Endothelial cell of umbilical vein (primary cell): ENCODE measurements at regions not wholly inside any gene's neighbourhood (a gene's known extent, or its start where the extent isn't known, plus 50 kb on each side); places are given as distances from the start of the nearest gene placed in this dataset.

ENCODE experiments used
- EZH2 ChIP-seq: IDR thresholded peaks from 2 replicates; pipeline ENCODE4 v1.6.1; 2012; ENCODE audit warnings: borderline replicate concordance, low read depth, mild to moderate bottlenecking, moderate library complexity, low read length, inconsistent platforms; ENCODE audit not compliant: severe bottlenecking
- MYC ChIP-seq: IDR thresholded peaks from one replicate; pipeline ENCODE4 v1.6.1; 2011; ENCODE audit warnings: mild to moderate bottlenecking, low read depth, low read length
- POLR2A ChIP-seq: IDR thresholded peaks from 2 replicates; pipeline ENCODE4 v1.6.1; 2012; ENCODE audit warnings: low read depth, mild to moderate bottlenecking, control low read depth, low read length
- POLR2AphosphoS5 ChIP-seq: IDR thresholded peaks from 2 replicates; pipeline ENCODE4 v1.6.1; 2012; ENCODE audit warnings: low read depth, mild to moderate bottlenecking, control low read depth, low read length, moderate library complexity; ENCODE audit not compliant: insufficient read depth
- TF ChIP-seq, protein P1 (sequence below), 2 donors: IDR thresholded peaks; 1 replicate in 1 of 2; 2 replicates in 1 of 2; pipeline ENCODE4 v1.5.1; 2011; ENCODE audit warnings: low read length in 2 of 2, mild to moderate bottlenecking in 2 of 2, moderate library complexity in 2 of 2, control low read depth in 1 of 2, inconsistent platforms in 1 of 2, low read depth in 1 of 2; ENCODE audit not compliant: insufficient read depth in 1 of 2; ENCODE audit errors: extremely low read depth in 1 of 2

DNA sequence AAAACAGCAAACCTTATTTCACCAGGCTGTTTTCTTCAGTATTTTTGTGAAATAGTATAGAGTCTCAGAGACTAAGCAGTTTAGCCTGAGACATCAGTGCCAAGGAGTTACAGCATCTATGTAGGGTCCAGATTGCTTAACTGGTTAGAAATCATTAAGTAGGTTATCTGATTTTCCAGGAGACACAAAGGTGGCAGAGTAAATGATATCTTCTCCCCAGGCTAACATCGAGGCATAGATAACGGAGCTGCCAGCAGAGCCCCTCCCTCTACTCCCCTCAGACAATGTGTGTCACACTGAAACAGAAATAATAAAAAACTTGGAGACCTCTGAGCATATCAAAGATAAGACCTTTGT lies 473.0 kb upstream of the CITED2 start:
- TF ChIP-seq, protein P1, sequence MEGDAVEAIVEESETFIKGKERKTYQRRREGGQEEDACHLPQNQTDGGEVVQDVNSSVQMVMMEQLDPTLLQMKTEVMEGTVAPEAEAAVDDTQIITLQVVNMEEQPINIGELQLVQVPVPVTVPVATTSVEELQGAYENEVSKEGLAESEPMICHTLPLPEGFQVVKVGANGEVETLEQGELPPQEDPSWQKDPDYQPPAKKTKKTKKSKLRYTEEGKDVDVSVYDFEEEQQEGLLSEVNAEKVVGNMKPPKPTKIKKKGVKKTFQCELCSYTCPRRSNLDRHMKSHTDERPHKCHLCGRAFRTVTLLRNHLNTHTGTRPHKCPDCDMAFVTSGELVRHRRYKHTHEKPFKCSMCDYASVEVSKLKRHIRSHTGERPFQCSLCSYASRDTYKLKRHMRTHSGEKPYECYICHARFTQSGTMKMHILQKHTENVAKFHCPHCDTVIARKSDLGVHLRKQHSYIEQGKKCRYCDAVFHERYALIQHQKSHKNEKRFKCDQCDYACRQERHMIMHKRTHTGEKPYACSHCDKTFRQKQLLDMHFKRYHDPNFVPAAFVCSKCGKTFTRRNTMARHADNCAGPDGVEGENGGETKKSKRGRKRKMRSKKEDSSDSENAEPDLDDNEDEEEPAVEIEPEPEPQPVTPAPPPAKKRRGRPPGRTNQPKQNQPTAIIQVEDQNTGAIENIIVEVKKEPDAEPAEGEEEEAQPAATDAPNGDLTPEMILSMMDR (IDR thresholded peaks at IDR 0.05; ENCODE audit: extremely low read depth in 1 of 2, insufficient read depth in 1 of 2, low read depth in 1 of 2, low read length in 2 of 2) = no peak
- TF ChIP-seq POLR2A (no peak), MYC (no peak), EZH2 (no peak), POLR2AphosphoS5 (no peak)
